ENCODE measurements at regions not wholly inside any gene's neighbourhood (a gene's known extent, or its start where the extent isn't known, plus 50 kb on each side); places are given as distances from the start of the nearest gene placed in this dataset.

DNA sequence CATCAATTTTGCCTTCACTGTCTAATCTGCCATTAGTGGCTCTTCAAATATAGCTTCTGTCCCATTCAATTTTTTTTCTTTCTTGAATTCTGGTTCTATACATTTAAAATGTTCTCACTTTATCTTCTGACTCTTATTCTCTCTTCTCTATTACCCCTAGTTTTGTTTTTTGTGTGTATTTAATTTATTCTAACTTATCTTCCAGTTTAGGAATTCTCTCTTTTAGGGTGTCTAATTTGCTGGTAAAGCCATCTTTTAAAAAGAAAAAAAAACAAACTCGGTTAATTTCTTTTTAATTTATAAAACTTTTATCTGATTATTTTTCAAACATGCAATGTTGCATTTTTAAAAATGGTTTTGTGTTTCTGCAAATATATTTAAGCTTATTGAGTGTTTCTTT is 80.3 kb upstream of the OXGR1 start:
- TF ChIP-seq CTCF (IDR thresholded peaks at IDR 0.05; ENCODE audit: low read depth, low read length) (no peak), EZH2phosphoT487 (IDR thresholded peaks at IDR 0.05; ENCODE audit: low read depth) (no peak)
